ENCODE measurements at regions not wholly inside any gene's neighbourhood (a gene's known extent, or its start where the extent isn't known, plus 50 kb on each side); places are given as distances from the start of the nearest gene placed in this dataset.

DNA sequence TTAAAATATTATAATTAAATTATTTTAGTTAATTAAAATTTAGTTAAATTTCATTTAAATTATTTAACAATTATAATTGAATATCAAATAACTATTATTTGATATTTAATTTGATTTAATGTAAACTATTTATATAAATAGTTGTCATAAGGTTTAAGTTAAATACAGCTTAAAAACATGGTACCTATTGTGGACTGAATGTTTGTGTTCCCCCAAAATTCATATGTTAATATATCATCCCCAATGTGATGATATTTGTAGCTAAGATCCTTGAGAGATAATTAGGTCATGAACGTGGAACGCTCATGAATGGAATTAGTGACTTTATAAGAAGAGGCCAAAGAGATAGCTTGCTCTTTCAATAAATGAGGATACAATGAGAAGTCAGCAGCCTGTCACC lies 505.7 kb upstream of the LRATD1 start:
- TF ChIP-seq, protein P1, sequence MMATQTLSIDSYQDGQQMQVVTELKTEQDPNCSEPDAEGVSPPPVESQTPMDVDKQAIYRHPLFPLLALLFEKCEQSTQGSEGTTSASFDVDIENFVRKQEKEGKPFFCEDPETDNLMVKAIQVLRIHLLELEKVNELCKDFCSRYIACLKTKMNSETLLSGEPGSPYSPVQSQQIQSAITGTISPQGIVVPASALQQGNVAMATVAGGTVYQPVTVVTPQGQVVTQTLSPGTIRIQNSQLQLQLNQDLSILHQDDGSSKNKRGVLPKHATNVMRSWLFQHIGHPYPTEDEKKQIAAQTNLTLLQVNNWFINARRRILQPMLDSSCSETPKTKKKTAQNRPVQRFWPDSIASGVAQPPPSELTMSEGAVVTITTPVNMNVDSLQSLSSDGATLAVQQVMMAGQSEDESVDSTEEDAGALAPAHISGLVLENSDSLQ (IDR thresholded peaks at IDR 0.05): no peak
- TF ChIP-seq FOXM1 (IDR thresholded peaks at IDR 0.05; ENCODE audit: borderline replicate concordance) (no peak), NFRKB (IDR thresholded peaks at IDR 0.05) (no peak), BHLHE40 (IDR thresholded peaks at IDR 0.05; ENCODE audit: borderline replicate concordance) (no peak), TARDBP (IDR thresholded peaks at IDR 0.05) (no peak)

Data from HEK293T (cell line).